IMR-90 (cell line): ENCODE measurements at regions not wholly inside any gene's neighbourhood (a gene's known extent, or its start where the extent isn't known, plus 50 kb on each side); places are given as distances from the start of the nearest gene placed in this dataset.

Source experiments
- ATAC-seq: fragments of 200-7000 bp; cut with Tn5 transposase; 2 replicates; pipeline ENCODE4 v1.9.1; 2020; ENCODE audit warnings: low read depth, mild to moderate bottlenecking, moderate library complexity
- BruUV-seq: library from RNA; stranded (reverse); fragments of 400-500 nt; replicated peaks from 2 replicates; lab custom pipeline; 2021; lab: Mats Ljungman, UMichigan
- CTCF ChIA-PET: fragments of 300-600 bp; formaldehyde crosslinking; extraction: SDS; loops from one replicate; lab custom pipeline; 2021; ENCODE audit warnings: antibody characterized with exemption; lab: Yijun Ruan, JAX
- POLR2A ChIA-PET: fragments of 300-600 bp; sonication (Branson Sonifier 250); formaldehyde crosslinking; loops from one replicate; lab custom pipeline; 2022; ENCODE audit warnings: antibody characterized with exemption; ENCODE audit not compliant: unreplicated experiment; lab: Charles Lee
- DNase-seq: peaks from one replicate; pipeline ENCODE4 v3.0.0; 2013
- H2AFZ ChIP-seq: replicated peaks from 2 replicates; pipeline ENCODE3; 2013; ENCODE audit warnings: low read length, mild to moderate bottlenecking; ENCODE audit not compliant: poor library complexity
- H2AK5ac ChIP-seq: 2 replicates; pipeline ENCODE4 v1.6.1; 2013; ENCODE audit warnings: low read depth, low read length, inconsistent platforms
- H2AK9ac ChIP-seq: replicated peaks from 2 replicates; pipeline ENCODE3; 2013; ENCODE audit warnings: mild to moderate bottlenecking, low read depth, low read length, moderate library complexity; ENCODE audit not compliant: poor library complexity
- H2BK120ac ChIP-seq: 2 replicates; pipeline ENCODE4 v1.6.1; 2013; ENCODE audit warnings: low read depth, low read length, inconsistent platforms
- H2BK15ac ChIP-seq: 3 replicates; pipeline ENCODE4 v1.6.1; 2013; ENCODE audit warnings: low read depth, low read length, inconsistent platforms
- H2BK20ac ChIP-seq: 2 replicates; pipeline ENCODE4 v1.6.1; 2013; ENCODE audit warnings: low read depth, mild to moderate bottlenecking, inconsistent platforms, low read length, moderate library complexity
- H2BK5ac ChIP-seq: 2 replicates; pipeline ENCODE4 v1.6.1; 2013; ENCODE audit warnings: mild to moderate bottlenecking, low read depth, low read length, inconsistent platforms; ENCODE audit not compliant: poor library complexity, severe bottlenecking
- H3K14ac ChIP-seq: replicated peaks from 2 replicates; pipeline ENCODE4 v1.6.1; 2013; ENCODE audit warnings: low read depth, low read length, inconsistent platforms
- H3K18ac ChIP-seq: 2 replicates; pipeline ENCODE4 v1.6.1; 2013; ENCODE audit warnings: low read depth, low read length, control low read depth
- H3K23ac ChIP-seq: 2 replicates; pipeline ENCODE4 v1.6.1; 2013; ENCODE audit warnings: low read depth, low read length, inconsistent platforms
- H3K27ac ChIP-seq: 2 replicates; pipeline ENCODE4 v1.5.1; 2013; ENCODE audit warnings: mild to moderate bottlenecking, control low read depth, low read length; ENCODE audit not compliant: insufficient read depth
- H3K27me3 ChIP-seq: 2 replicates; pipeline ENCODE4 v1.6.1; 2013; ENCODE audit warnings: low read length; ENCODE audit not compliant: control insufficient read depth, insufficient read depth
- H3K36me3 ChIP-seq: 2 replicates; pipeline ENCODE4 v1.6.1; 2013; ENCODE audit warnings: low read length, mixed read lengths; ENCODE audit not compliant: control insufficient read depth, insufficient read depth
- H3K4ac ChIP-seq: 2 replicates; pipeline ENCODE4 v1.6.1; 2013; ENCODE audit warnings: low read depth, low read length, inconsistent platforms
- H3K4me1 ChIP-seq: 2 replicates; pipeline ENCODE4 v1.6.1; 2013; ENCODE audit warnings: low read length, mixed read lengths; ENCODE audit not compliant: control insufficient read depth, insufficient read depth
- H3K4me2 ChIP-seq: 2 replicates; pipeline ENCODE4 v1.6.1; 2013; ENCODE audit warnings: low read depth, mild to moderate bottlenecking, control low read depth, low read length, moderate library complexity
- H3K4me3 ChIP-seq: 2 replicates; pipeline ENCODE4 v1.5.1; 2013; ENCODE audit warnings: low read depth, mild to moderate bottlenecking, control low read depth, low read length, moderate library complexity; ENCODE audit not compliant: insufficient read depth
- H3K56ac ChIP-seq: 2 replicates; pipeline ENCODE4 v1.6.1; 2013; ENCODE audit warnings: low read length, inconsistent platforms; ENCODE audit not compliant: insufficient read depth; ENCODE audit errors: extremely low read depth
- H3K79me1 ChIP-seq, 2 experiments: 2 replicates each; pipeline ENCODE4 v1.6.1; 2013; ENCODE audit warnings: low read length in 2 of 2, inconsistent platforms in 1 of 2, low read depth in 1 of 2
- H3K9ac ChIP-seq: 2 replicates; pipeline ENCODE4 v1.6.1; 2013; ENCODE audit warnings: low read depth, low read length, control low read depth
- H3K9me1 ChIP-seq: 2 replicates; pipeline ENCODE4 v1.6.1; 2013; ENCODE audit warnings: low read length, inconsistent platforms; ENCODE audit not compliant: insufficient read depth
- H3K9me3 ChIP-seq: 2 replicates; pipeline ENCODE4 v1.6.1; 2013; ENCODE audit warnings: low read length; ENCODE audit not compliant: control insufficient read depth, insufficient read depth
- H4K20me1 ChIP-seq: 2 replicates; pipeline ENCODE4 v1.6.1; 2013; ENCODE audit warnings: low read length, inconsistent platforms; ENCODE audit not compliant: insufficient read depth
- H4K5ac ChIP-seq: 2 replicates; pipeline ENCODE4 v1.6.1; 2013; ENCODE audit warnings: mild to moderate bottlenecking, low read depth, low read length, control low read depth
- H4K8ac ChIP-seq, 2 experiments: 2 replicates each; pipeline ENCODE4 v1.6.1; 2013; ENCODE audit warnings: low read depth in 2 of 2, low read length in 2 of 2, control low read depth in 1 of 2, inconsistent platforms in 1 of 2
- H4K91ac ChIP-seq: 2 replicates; pipeline ENCODE4 v1.6.1; 2013; ENCODE audit warnings: low read depth, low read length, inconsistent platforms; ENCODE audit not compliant: insufficient read depth
- BHLHE40 ChIP-seq: fragments of 150-350 bp; IDR thresholded peaks from 2 replicates; pipeline ENCODE4 v1.6.1; 2016; ENCODE audit warnings: mild to moderate bottlenecking, low read depth, low read length
- CEBPB ChIP-seq: IDR thresholded peaks from 2 replicates; pipeline ENCODE4 v1.6.1; 2012; ENCODE audit warnings: low read depth, low read length, improper control_type of control experiment
- FOS ChIP-seq: fragments of 150-350 bp; IDR thresholded peaks from 2 replicates; pipeline ENCODE4 v1.6.1; 2016; ENCODE audit warnings: low read depth, low read length
- MAFK ChIP-seq: IDR thresholded peaks from 2 replicates; pipeline ENCODE4 v1.6.1; 2012; ENCODE audit warnings: low read depth, low read length, improper control_type of control experiment
- SMC3 ChIP-seq: fragments of 150-350 bp; IDR thresholded peaks from 2 replicates; pipeline ENCODE4 v1.6.1; 2016; ENCODE audit warnings: low read depth, mild to moderate bottlenecking, antibody characterized with exemption, low read length, moderate library complexity
- USF2 ChIP-seq: fragments of 150-350 bp; IDR thresholded peaks from 2 replicates; pipeline ENCODE4 v1.6.1; 2017; ENCODE audit warnings: mild to moderate bottlenecking, antibody characterized with exemption, low read length, low read depth
- WGBS, 2 experiments: methylation state at CpG; one replicate each; pipeline versions ENCODE4 v1.1.5 to v1.1.7; 2013; ENCODE audit warnings: missing lambda C conversion rate in 2 of 2; ENCODE audit not compliant: insufficient read length in 1 of 2; ENCODE audit errors: extremely low coverage in 2 of 2; 5-methylcytosine and 5-hydroxymethylcytosine counted together
- dilution Hi-C: fragments of 300-500 bp; cut with HindIII; formaldehyde crosslinking; loops from one replicate; pipeline ENCODE4 v1.14.3; 2018; ENCODE audit warnings: low sequenced_read_pairs; ENCODE audit not compliant: unreplicated experiment
- in situ Hi-C: fragments of 300-500 bp; cut with MboI; formaldehyde crosslinking; loops from 3 replicates; pipeline ENCODE4 v1.14.3; 2019; ENCODE audit warnings: low sequenced_read_pairs, inconsistent platforms, mixed read lengths
- intact Hi-C: fragments of 100-400 bp; cut with micrococcal nuclease; formaldehyde crosslinking; loops from 2 replicates; pipeline ENCODE4 v1.10.0; 2022

GRCh38 chr1:59081181-59081580, 215.7 kb upstream of the FGGY start:
- Histone ChIP-seq H3K79me1 (no peaks in the 10 kb centered on the region), H2AK5ac (no peak overlapping the region), H3K9me3 (no peaks in the 10 kb centered on the region), H2BK20ac (no peak overlapping the region), H3K27ac (no peak overlapping the region), H3K4me1 (peaks cover 8% of the 10 kb centered on the region), H3K36me3 (no peaks in the 10 kb centered on the region), H4K8ac (no peak overlapping the region), H4K20me1 (no peaks in the 10 kb centered on the region), H3K9ac (no peak overlapping the region), H2BK5ac (no peak overlapping the region), H3K4ac (no peak overlapping the region), H2BK120ac (no peak overlapping the region), H3K4me3 (no peak overlapping the region), H3K18ac (no peak overlapping the region), H2AFZ (no peak overlapping the region), H3K56ac (no peak overlapping the region), H3K9me1 (peaks cover 5% of the 10 kb centered on the region), H3K14ac (no peak overlapping the region; the same call in 1 of the 2 replicates), H4K91ac (no peak overlapping the region), H2AK9ac (no peak overlapping the region), H3K27me3 (no peaks in the 10 kb centered on the region), H4K5ac (no peak overlapping the region), H2BK15ac (no peak overlapping the region), H3K4me2 (no peak overlapping the region), H3K23ac (no peak overlapping the region; the same call in 1 of the 2 replicates)
- BruUV-seq, result no TSS peak
- TF ChIP-seq BHLHE40, result no peak
- TF ChIP-seq SMC3, result no peak
- no peak for TF ChIP-seq CEBPB
- TF ChIP-seq MAFK, result no peak
- TF ChIP-seq USF2, result no peak
- no peak for TF ChIP-seq FOS
- dilution Hi-C loops (no loop called here), intact Hi-C loops (no loop called here), in situ Hi-C loops (no loop called here)
- no peak for DNase-seq
- ATAC-seq, result no peak
- no CpG with 5 or more reads among the region's 1 CpG for WGBS, 2 experiments
- POLR2A ChIA-PET, result no interaction called here
- CTCF ChIA-PET, result no interaction called here
